HCT116 (cell line): ENCODE measurements at regions not wholly inside any gene's neighbourhood (a gene's known extent, or its start where the extent isn't known, plus 50 kb on each side); places are given as distances from the start of the nearest gene placed in this dataset.

Source experiments
- ATAC-seq: fragments of 200-7000 bp; cut with Tn5 transposase; 2 replicates; pipeline ENCODE4 v1.9.1; 2020; ENCODE audit warnings: mild to moderate bottlenecking, moderate library complexity
- BruUV-seq: library from RNA; stranded (reverse); fragments of 400-500 nt; replicated peaks from 2 replicates; lab custom pipeline; 2021; lab: Mats Ljungman, UMichigan
- CTCF ChIA-PET: fragments of 300-600 bp; sonication (Branson Sonifier 250); formaldehyde crosslinking; loops from one replicate; lab custom pipeline; 2021; ENCODE audit warnings: antibody characterized with exemption; lab: Charles Lee
- POLR2A ChIA-PET: fragments of 300-600, 350-600 bp; sonication (Branson Sonifier 250); formaldehyde crosslinking; loops from one replicate; lab custom pipeline; 2021; ENCODE audit warnings: antibody characterized with exemption; lab: Charles Lee
- RAD21 ChIA-PET, 2 experiments: fragments of 300-600 bp; sonication (Branson Sonifier 250); formaldehyde crosslinking; loops; one replicate each; lab custom pipeline; 2023; ENCODE audit warnings: low total read pairs in 2 of 2; ENCODE audit not compliant: uncharacterized antibody in 2 of 2, unreplicated experiment in 2 of 2, low non-redundant PET in 1 of 2; lab: Charles Lee
- DNase-seq: peaks from one replicate; pipeline ENCODE4 v3.0.0-alpha.2; 2010; ENCODE audit warnings: low read depth, low spot score
- H2AFZ ChIP-seq: fragments of 200-600 bp; shearing (Covaris generic), sonication (generic); 2 replicates; pipeline ENCODE4 v1.6.1; 2017; ENCODE audit warnings: low read depth, mixed run types, mixed read lengths, antibody characterized with exemption, low read length; ENCODE audit not compliant: poor library complexity, severe bottlenecking
- H3K27ac ChIP-seq: 2 replicates; pipeline ENCODE4 v1.5.1; 2012; ENCODE audit warnings: low read depth, low read length
- H3K27me3 ChIP-seq: fragments of 200-600 bp; sonication (generic); 2 replicates; pipeline ENCODE4 v1.6.1; 2016; ENCODE audit warnings: mixed run types, low read length, mixed read lengths; ENCODE audit not compliant: insufficient read depth
- H3K36me3 ChIP-seq, 2 experiments: fragments of 200-500 bp in 1 of 2; fragments of 200-600 bp in 1 of 2; sonication (Bioruptor generic) in 1 of 2; sonication (generic) in 1 of 2; 2 replicates each; pipeline versions ENCODE4 v1.5.1 to v1.6.1; 2014 to 2016; ENCODE audit warnings: low read length in 2 of 2, inconsistent platforms in 1 of 2, mixed read lengths in 1 of 2, mixed run types in 1 of 2; ENCODE audit not compliant: insufficient read depth in 2 of 2, control insufficient read depth in 1 of 2
- H3K4me1 ChIP-seq, 2 experiments: fragments of 200-600 bp in 1 of 2; sonication (generic) in 1 of 2; 2 replicates each; pipeline versions ENCODE4 v1.5.1 to v1.6.1; 2012 to 2017; ENCODE audit warnings: low read length in 2 of 2, inconsistent platforms in 1 of 2, mild to moderate bottlenecking in 1 of 2, mixed read lengths in 1 of 2, mixed run types in 1 of 2, moderate library complexity in 1 of 2; ENCODE audit not compliant: insufficient read depth in 2 of 2, control insufficient read depth in 1 of 2
- H3K4me2 ChIP-seq: fragments of 200-600 bp; sonication (generic); 2 replicates; pipeline ENCODE4 v1.6.1; 2017; ENCODE audit warnings: mixed run types, low read length, mixed read lengths
- H3K4me3 ChIP-seq, 2 experiments: fragments of 200-600 bp in 1 of 2; sonication (generic) in 1 of 2; replicated peaks in 1 of 2; 2 replicates each; pipeline ENCODE4 v1.5.1; 2011 to 2016; ENCODE audit warnings: low read length in 2 of 2, control low read depth in 1 of 2, low read depth in 1 of 2, mild to moderate bottlenecking in 1 of 2, mixed read lengths in 1 of 2, mixed run types in 1 of 2
- H3K79me2 ChIP-seq: fragments of 200-600 bp; sonication (generic); 2 replicates; pipeline ENCODE4 v1.6.1; 2017; ENCODE audit warnings: mild to moderate bottlenecking, mixed run types, low read length, moderate library complexity, mixed read lengths; ENCODE audit not compliant: insufficient read depth
- H3K9ac ChIP-seq: fragments of 200-600 bp; sonication (generic); 2 replicates; pipeline ENCODE4 v1.6.1; 2016; ENCODE audit warnings: low read length, mixed read lengths
- H3K9me2 ChIP-seq: fragments of 200-600 bp; sonication (generic), shearing (Covaris generic); 2 replicates; pipeline ENCODE4 v1.6.1; 2017; ENCODE audit warnings: mixed run types, mild to moderate bottlenecking, moderate library complexity; ENCODE audit not compliant: insufficient read depth
- H3K9me3 ChIP-seq, 2 experiments: fragments of 200-500 bp in 1 of 2; fragments of 200-600 bp in 1 of 2; sonication (Bioruptor generic) in 1 of 2; sonication (generic) in 1 of 2; 2 replicates each; pipeline ENCODE4 v1.6.1; 2014 to 2017; ENCODE audit warnings: low read length in 2 of 2, mixed read lengths in 2 of 2, inconsistent platforms in 1 of 2, low read depth in 1 of 2, mild to moderate bottlenecking in 1 of 2, mixed run types in 1 of 2, moderate library complexity in 1 of 2; ENCODE audit not compliant: control insufficient read depth in 1 of 2, insufficient read depth in 1 of 2
- H4K20me1 ChIP-seq: fragments of 200-600 bp; sonication (generic), shearing (Covaris generic); 2 replicates; pipeline ENCODE4 v1.6.1; 2017; ENCODE audit warnings: mixed run types, mild to moderate bottlenecking, moderate library complexity; ENCODE audit not compliant: insufficient read depth
- CBX3 ChIP-seq: IDR thresholded peaks from 2 replicates; pipeline ENCODE4 v1.6.1; 2012; ENCODE audit warnings: low read depth
- EZH2phosphoT487 ChIP-seq: fragments of 200-600 bp; IDR thresholded peaks from 2 replicates; pipeline ENCODE4 v1.6.1; 2018; ENCODE audit warnings: antibody characterized with exemption, borderline replicate concordance
- JUND ChIP-seq: IDR thresholded peaks from 2 replicates; pipeline ENCODE4 v1.6.1; 2012
- POLR2A ChIP-seq: IDR thresholded peaks from 2 replicates; pipeline ENCODE4 v1.7.0; 2011; ENCODE audit warnings: borderline replicate concordance; ENCODE audit not compliant: insufficient read depth, insufficient read length; ENCODE audit errors: extremely low read depth
- SP1 ChIP-seq: IDR thresholded peaks from 2 replicates; pipeline ENCODE4 v1.6.1; 2012; ENCODE audit warnings: low read depth
- SRF ChIP-seq: IDR thresholded peaks from 2 replicates; pipeline ENCODE4 v1.6.1; 2012; ENCODE audit warnings: low read depth
- YY1 ChIP-seq: IDR thresholded peaks from 2 replicates; pipeline ENCODE4 v1.6.1; 2011; ENCODE audit warnings: low read length, low read depth, moderate library complexity, mild to moderate bottlenecking; ENCODE audit not compliant: insufficient replicate concordance; ENCODE audit errors: extremely low read depth
- ZNF274 ChIP-seq: fragments of 200-500 bp; sonication (Bioruptor generic); IDR thresholded peaks from 2 replicates; pipeline ENCODE4 v1.6.1; 2014; ENCODE audit warnings: mild to moderate bottlenecking, low read depth, low read length, inconsistent platforms
- intact Hi-C: fragments of 100-400 bp; cut with micrococcal nuclease; formaldehyde crosslinking; loops from 2 replicates; pipeline ENCODE4 v1.10.0; 2022
- TF ChIP-seq, protein P1 (sequence below), 3 experiments: fragments of 200-600 bp in 1 of 3; sonication (generic) in 1 of 3; IDR thresholded peaks in 2 of 3; conservative IDR thresholded peaks in 1 of 3; 2 replicates each; pipeline ENCODE4 v1.5.1; 2012 to 2017; ENCODE audit warnings: low read depth in 2 of 3, low read length in 2 of 3, antibody characterized with exemption in 1 of 3, borderline replicate concordance in 1 of 3, control low read depth in 1 of 3, mild to moderate bottlenecking in 1 of 3, mixed read lengths in 1 of 3, mixed run types in 1 of 3, moderate library complexity in 1 of 3; ENCODE audit not compliant: insufficient read depth in 1 of 3
- TF ChIP-seq, protein P2 (sequence below): IDR thresholded peaks from 2 replicates; pipeline ENCODE4 v1.6.1; 2012; ENCODE audit warnings: low read depth
- TF ChIP-seq, protein P3 (sequence below): IDR thresholded peaks from 2 replicates; pipeline ENCODE4 v1.6.1; 2012

DNA sequence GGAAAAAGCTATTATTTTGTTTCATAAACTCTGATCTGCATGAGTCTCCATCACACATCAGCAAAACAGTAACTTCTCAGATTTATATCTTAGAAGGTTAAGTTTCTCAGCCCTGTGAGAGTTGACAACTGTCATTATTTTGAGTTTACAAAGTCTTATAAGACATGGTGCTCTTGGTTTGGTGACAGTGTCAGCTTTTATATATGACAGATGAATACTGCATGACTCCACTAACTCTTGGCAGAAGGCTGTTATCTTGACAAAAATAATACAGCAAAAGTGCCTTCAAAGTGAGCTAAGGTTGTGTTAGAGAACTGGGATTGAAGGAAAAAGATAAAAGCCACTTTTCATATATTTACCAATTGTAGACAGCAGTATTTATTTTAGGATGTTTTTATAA lies 528.4 kb upstream of the SOX9 start:
- H3K9ac ChIP-seq = no peak overlapping the region
- POLR2A ChIA-PET = no interaction called here
- no peak overlapping the region for H3K4me3 ChIP-seq
- intact Hi-C loops = no loop called here
- no peak overlapping the region for H2AFZ ChIP-seq
- no peak for ATAC-seq
- no TSS peak for BruUV-seq
- no peak for DNase-seq
- H3K9me2 ChIP-seq = peaks cover 2% of the 10 kb centered on the region; the same call in 1 of the 2 replicates
- TF ChIP-seq EZH2phosphoT487 = no peak
- TF ChIP-seq JUND = no peak
- TF ChIP-seq POLR2A = no peak
- no peak for TF ChIP-seq CBX3
- TF ChIP-seq, protein P1, sequence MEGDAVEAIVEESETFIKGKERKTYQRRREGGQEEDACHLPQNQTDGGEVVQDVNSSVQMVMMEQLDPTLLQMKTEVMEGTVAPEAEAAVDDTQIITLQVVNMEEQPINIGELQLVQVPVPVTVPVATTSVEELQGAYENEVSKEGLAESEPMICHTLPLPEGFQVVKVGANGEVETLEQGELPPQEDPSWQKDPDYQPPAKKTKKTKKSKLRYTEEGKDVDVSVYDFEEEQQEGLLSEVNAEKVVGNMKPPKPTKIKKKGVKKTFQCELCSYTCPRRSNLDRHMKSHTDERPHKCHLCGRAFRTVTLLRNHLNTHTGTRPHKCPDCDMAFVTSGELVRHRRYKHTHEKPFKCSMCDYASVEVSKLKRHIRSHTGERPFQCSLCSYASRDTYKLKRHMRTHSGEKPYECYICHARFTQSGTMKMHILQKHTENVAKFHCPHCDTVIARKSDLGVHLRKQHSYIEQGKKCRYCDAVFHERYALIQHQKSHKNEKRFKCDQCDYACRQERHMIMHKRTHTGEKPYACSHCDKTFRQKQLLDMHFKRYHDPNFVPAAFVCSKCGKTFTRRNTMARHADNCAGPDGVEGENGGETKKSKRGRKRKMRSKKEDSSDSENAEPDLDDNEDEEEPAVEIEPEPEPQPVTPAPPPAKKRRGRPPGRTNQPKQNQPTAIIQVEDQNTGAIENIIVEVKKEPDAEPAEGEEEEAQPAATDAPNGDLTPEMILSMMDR (IDR thresholded peaks at IDR 0.05 in 2 of 3, conservative IDR thresholded peaks at IDR 0.05 in 1 of 3; ENCODE audit: borderline replicate concordance in 1 of 3, insufficient read depth in 1 of 3, low read depth in 2 of 3, low read length in 2 of 3) = no peak
- no peak for TF ChIP-seq SP1
- TF ChIP-seq, protein P2, sequence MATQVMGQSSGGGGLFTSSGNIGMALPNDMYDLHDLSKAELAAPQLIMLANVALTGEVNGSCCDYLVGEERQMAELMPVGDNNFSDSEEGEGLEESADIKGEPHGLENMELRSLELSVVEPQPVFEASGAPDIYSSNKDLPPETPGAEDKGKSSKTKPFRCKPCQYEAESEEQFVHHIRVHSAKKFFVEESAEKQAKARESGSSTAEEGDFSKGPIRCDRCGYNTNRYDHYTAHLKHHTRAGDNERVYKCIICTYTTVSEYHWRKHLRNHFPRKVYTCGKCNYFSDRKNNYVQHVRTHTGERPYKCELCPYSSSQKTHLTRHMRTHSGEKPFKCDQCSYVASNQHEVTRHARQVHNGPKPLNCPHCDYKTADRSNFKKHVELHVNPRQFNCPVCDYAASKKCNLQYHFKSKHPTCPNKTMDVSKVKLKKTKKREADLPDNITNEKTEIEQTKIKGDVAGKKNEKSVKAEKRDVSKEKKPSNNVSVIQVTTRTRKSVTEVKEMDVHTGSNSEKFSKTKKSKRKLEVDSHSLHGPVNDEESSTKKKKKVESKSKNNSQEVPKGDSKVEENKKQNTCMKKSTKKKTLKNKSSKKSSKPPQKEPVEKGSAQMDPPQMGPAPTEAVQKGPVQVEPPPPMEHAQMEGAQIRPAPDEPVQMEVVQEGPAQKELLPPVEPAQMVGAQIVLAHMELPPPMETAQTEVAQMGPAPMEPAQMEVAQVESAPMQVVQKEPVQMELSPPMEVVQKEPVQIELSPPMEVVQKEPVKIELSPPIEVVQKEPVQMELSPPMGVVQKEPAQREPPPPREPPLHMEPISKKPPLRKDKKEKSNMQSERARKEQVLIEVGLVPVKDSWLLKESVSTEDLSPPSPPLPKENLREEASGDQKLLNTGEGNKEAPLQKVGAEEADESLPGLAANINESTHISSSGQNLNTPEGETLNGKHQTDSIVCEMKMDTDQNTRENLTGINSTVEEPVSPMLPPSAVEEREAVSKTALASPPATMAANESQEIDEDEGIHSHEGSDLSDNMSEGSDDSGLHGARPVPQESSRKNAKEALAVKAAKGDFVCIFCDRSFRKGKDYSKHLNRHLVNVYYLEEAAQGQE = no peak
- TF ChIP-seq SRF = no peak
- TF ChIP-seq ZNF274 = no peak
- TF ChIP-seq, protein P3, sequence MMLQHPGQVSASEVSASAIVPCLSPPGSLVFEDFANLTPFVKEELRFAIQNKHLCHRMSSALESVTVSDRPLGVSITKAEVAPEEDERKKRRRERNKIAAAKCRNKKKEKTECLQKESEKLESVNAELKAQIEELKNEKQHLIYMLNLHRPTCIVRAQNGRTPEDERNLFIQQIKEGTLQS = no peak
- no peak for TF ChIP-seq YY1
- no peaks in the 10 kb centered on the region for H3K4me1 ChIP-seq
- H3K27me3 ChIP-seq = no peaks in the 10 kb centered on the region
- H3K79me2 ChIP-seq = no peaks in the 10 kb centered on the region
- RAD21 ChIA-PET = no interaction called here
- H3K27ac ChIP-seq = no peak overlapping the region
- H3K4me2 ChIP-seq = no peak overlapping the region
- H4K20me1 ChIP-seq = no peaks in the 10 kb centered on the region
- H3K36me3 ChIP-seq = no peaks in the 10 kb centered on the region
- CTCF ChIA-PET = no interaction called here
- no peaks in the 10 kb centered on the region for H3K9me3 ChIP-seq
